GM12874 (cell line): ENCODE measurements at regions not wholly inside any gene's neighbourhood (a gene's known extent, or its start where the extent isn't known, plus 50 kb on each side); places are given as distances from the start of the nearest gene placed in this dataset.

Experiments
- CTCF ChIP-seq: IDR thresholded peaks from 2 replicates; pipeline ENCODE4 v1.5.1; 2011; ENCODE audit warnings: low read depth, mild to moderate bottlenecking, control low read depth, low read length, moderate library complexity; ENCODE audit not compliant: insufficient read depth

- TF ChIP-seq CTCF, result no peak
Measured at GRCh38 chr2:21658907-21659477, 535.2 kb downstream of the TDRD15 start.

GRCh38 chr2:21664083-21664482, 540.3 kb downstream of the TDRD15 start:
- no peak for TF ChIP-seq CTCF

- no peak for TF ChIP-seq CTCF
Measured at GRCh38 chr2:21667638-21668037, 543.9 kb downstream of the TDRD15 start.

- no peak for TF ChIP-seq CTCF
Measured at GRCh38 chr2:21668078-21668710, 544.4 kb downstream of the TDRD15 start.

GRCh38 chr2:21676041-21676440, 552.3 kb downstream of the TDRD15 start:
- no peak for TF ChIP-seq CTCF

GRCh38 chr2:21676676-21677075, 552.9 kb downstream of the TDRD15 start:
- no peak for TF ChIP-seq CTCF

- TF ChIP-seq CTCF, result no peak
Measured at GRCh38 chr2:21683838-21684237, 560.1 kb downstream of the TDRD15 start.
